ENCODE measurements at regions not wholly inside any gene's neighbourhood (a gene's known extent, or its start where the extent isn't known, plus 50 kb on each side); places are given as distances from the start of the nearest gene placed in this dataset.

DNA sequence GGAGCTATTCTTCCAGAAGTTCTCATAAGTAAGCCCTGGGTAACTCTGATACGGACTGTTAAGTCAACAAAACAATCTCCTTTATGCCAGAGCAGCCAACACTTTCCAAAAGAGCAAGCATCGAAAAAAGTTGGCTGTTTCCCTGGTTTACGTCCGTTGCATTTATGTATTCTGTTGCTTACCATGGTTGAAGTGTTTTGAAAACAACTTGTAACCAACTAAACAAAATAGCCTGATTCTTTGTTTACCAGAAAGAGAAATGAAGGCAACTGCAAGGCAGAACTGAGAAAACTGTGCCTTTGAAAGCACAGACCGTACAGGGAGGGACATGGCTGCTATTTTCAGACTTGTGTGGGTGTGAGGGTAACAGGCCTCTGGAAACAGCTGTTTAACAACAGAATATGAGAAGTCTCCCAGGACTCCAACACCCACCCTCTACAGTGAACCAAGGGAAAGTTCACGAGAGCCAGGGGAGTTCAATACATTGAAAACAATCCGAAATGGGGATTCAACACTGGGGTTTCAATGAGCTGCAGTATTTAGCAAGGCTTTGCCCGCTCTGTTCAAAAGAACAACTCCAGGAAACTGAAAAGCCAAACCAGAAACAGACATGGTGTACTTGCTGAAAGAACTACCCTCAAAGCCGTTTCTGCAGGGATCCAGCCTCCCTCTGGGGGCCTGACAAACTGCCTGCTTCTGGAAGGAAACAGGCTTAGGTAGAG, 95.8 kb upstream of the EGFL6 start:
- Histone ChIP-seq H3K9me3 (ENCODE audit: control insufficient read depth in 1 of 2, insufficient read depth in 1 of 2, low read length in 2 of 2) (no peaks in the 10 kb centered on the region), H3K27ac (ENCODE audit: low read depth in 1 of 2, low read length in 2 of 2) (peak overlapping the region; percentile 24 to 58), H3K4me3 (ENCODE audit: low read length) (peak overlapping the region; percentile 40), H3K36me3 (ENCODE audit: insufficient read depth, low read length) (no peaks in the 10 kb centered on the region), H3K4me1 (ENCODE audit: insufficient read depth, low read length) (peaks cover 7% of the 10 kb centered on the region), H3K27me3 (ENCODE audit: control insufficient read depth in 1 of 2, insufficient read depth in 2 of 2, low read length in 2 of 2) (no peaks in the 10 kb centered on the region)
- DNase-seq (peak in 8 of 14 experiments; percentile 1 to 34 (median 5)), ATAC-seq (ENCODE audit: poor library complexity) (peak; percentile 59)
- Mint-ChIP-seq H3K27me3 (no peaks in the 10 kb centered on the region), H3K4me1 (ENCODE audit: low read depth) (peaks cover 28% of the 10 kb centered on the region), H3K9me3 (no peaks in the 10 kb centered on the region), H3K36me3 (ENCODE audit: low read depth) (peaks cover 6% of the 10 kb centered on the region), H3K4me3 (peak overlapping the region; percentile 81), H3K27ac (peak overlapping the region; percentile 98)
- intact Hi-C loops (cut with DNase I, micrococcal nuclease), result no loop called here
- ChIA-PET CTCF (interaction anchor here (1.2 kb wide), 1 partner anchor 527 kb away, joined by 3 read pairs; no protein-coding TSS in a partner anchor), POLR2A (interaction anchor here (0.7 to 2.3 kb wide), 8 partner anchors 11 to 501 kb away, joined by 3 to 9 read pairs (median 6); partner anchors contain the start of gene TMSB4X)
- TF ChIP-seq, protein P1, sequence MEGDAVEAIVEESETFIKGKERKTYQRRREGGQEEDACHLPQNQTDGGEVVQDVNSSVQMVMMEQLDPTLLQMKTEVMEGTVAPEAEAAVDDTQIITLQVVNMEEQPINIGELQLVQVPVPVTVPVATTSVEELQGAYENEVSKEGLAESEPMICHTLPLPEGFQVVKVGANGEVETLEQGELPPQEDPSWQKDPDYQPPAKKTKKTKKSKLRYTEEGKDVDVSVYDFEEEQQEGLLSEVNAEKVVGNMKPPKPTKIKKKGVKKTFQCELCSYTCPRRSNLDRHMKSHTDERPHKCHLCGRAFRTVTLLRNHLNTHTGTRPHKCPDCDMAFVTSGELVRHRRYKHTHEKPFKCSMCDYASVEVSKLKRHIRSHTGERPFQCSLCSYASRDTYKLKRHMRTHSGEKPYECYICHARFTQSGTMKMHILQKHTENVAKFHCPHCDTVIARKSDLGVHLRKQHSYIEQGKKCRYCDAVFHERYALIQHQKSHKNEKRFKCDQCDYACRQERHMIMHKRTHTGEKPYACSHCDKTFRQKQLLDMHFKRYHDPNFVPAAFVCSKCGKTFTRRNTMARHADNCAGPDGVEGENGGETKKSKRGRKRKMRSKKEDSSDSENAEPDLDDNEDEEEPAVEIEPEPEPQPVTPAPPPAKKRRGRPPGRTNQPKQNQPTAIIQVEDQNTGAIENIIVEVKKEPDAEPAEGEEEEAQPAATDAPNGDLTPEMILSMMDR (IDR thresholded peaks at IDR 0.05), result no peak

DNA sequence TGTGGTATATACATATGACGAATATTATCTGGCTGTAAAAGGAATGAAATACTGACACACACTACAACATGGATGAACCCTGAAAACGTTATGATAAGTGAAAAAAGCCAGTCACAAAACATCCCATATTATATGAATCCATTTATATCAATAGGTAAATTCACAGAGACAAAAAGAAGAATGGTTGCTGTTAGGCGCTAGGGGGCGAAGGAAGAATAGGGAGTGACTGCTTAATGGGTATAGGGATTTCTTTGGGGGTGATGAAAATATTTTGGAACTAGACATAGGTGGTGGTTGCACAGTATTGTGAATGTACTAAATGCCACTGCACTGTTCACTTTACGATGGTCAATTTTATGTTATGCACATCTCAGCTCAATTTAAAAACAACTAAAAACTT, 96.4 kb upstream of the EGFL6 start:
- Mint-ChIP-seq H3K36me3 (ENCODE audit: low read depth) (peaks cover 6% of the 10 kb centered on the region), H3K4me3 (peak overlapping the region; percentile 3), H3K27me3 (no peaks in the 10 kb centered on the region), H3K9me3 (no peaks in the 10 kb centered on the region), H3K4me1 (ENCODE audit: low read depth) (peaks cover 28% of the 10 kb centered on the region), H3K27ac (peak overlapping the region; percentile 98)
- no peak overlapping the region for H3K4me3 ChIP-seq (ENCODE audit: low read length)
- ATAC-seq (ENCODE audit: poor library complexity), result no peak
- peaks cover 7% of the 10 kb centered on the region for H3K4me1 ChIP-seq (ENCODE audit: insufficient read depth, low read length)
- intact Hi-C loops (cut with DNase I, micrococcal nuclease), result no loop called here
- ChIA-PET POLR2A (interaction anchor here (1.0 to 2.3 kb wide), 4 partner anchors 15 to 500 kb away, joined by 3 to 9 read pairs (median 6); partner anchors contain the start of gene TMSB4X), CTCF (interaction anchor here (1.2 kb wide), 1 partner anchor 526 kb away, joined by 3 read pairs; no protein-coding TSS in a partner anchor)
- no peaks in the 10 kb centered on the region for H3K36me3 ChIP-seq (ENCODE audit: insufficient read depth, low read length)
- no peaks in the 10 kb centered on the region for H3K9me3 ChIP-seq (ENCODE audit: control insufficient read depth in 1 of 2, insufficient read depth in 1 of 2, low read length in 2 of 2)
- H3K27ac ChIP-seq (ENCODE audit: low read depth in 1 of 2, low read length in 2 of 2), result no peak overlapping the region
- no peaks in the 10 kb centered on the region for H3K27me3 ChIP-seq (ENCODE audit: control insufficient read depth in 1 of 2, insufficient read depth in 2 of 2, low read length in 2 of 2)
- DNase-seq, result no peak
- TF ChIP-seq, protein P1 (IDR thresholded peaks at IDR 0.05), result no peak

DNA sequence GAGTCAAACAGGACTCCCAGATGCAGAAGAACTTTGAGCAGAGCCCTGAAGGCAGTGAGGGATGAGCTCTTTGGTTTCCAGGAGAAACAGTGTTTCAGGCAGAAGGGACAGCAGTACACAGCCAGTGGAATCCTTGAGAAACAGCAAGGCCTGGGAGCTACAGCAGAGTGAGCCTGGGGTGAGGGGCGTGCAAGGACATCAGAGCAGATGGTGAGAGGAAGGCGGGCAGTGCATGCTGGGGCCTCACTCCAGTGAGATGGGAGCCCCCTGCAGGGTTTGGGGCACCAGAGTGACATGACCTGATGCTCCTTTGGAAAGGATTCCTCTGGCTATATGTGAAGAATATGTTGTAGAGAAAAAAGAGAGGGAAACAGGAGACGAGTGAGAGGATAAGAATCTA, 98.1 kb upstream of the EGFL6 start:
- Mint-ChIP-seq H3K27me3 (no peaks in the 10 kb centered on the region), H3K27ac (no peak overlapping the region), H3K36me3 (ENCODE audit: low read depth) (peaks cover 6% of the 10 kb centered on the region), H3K9me3 (no peaks in the 10 kb centered on the region), H3K4me1 (ENCODE audit: low read depth) (peaks cover 28% of the 10 kb centered on the region), H3K4me3 (no peak overlapping the region)
- intact Hi-C loops (cut with DNase I, micrococcal nuclease), result no loop called here
- Histone ChIP-seq H3K27me3 (ENCODE audit: control insufficient read depth in 1 of 2, insufficient read depth in 2 of 2, low read length in 2 of 2) (no peaks in the 10 kb centered on the region), H3K4me3 (ENCODE audit: low read length) (no peak overlapping the region), H3K27ac (ENCODE audit: low read depth in 1 of 2, low read length in 2 of 2) (no peak overlapping the region), H3K4me1 (ENCODE audit: insufficient read depth, low read length) (peaks cover 7% of the 10 kb centered on the region), H3K9me3 (ENCODE audit: control insufficient read depth in 1 of 2, insufficient read depth in 1 of 2, low read length in 2 of 2) (no peaks in the 10 kb centered on the region), H3K36me3 (ENCODE audit: insufficient read depth, low read length) (no peaks in the 10 kb centered on the region)
- ATAC-seq (ENCODE audit: poor library complexity), result no peak
- DNase-seq, result no peak
- ChIA-PET POLR2A (no interaction called here), CTCF (no interaction called here)
- TF ChIP-seq, protein P1 (IDR thresholded peaks at IDR 0.05), result no peak
